NCI-H510A (cell line): ENCODE measurements at regions not wholly inside any gene's neighbourhood (a gene's known extent, or its start where the extent isn't known, plus 50 kb on each side); places are given as distances from the start of the nearest gene placed in this dataset.

Source experiments
- DNase-seq: peaks from one replicate; lab custom pipeline; 2025; lab: John Stamatoyannopoulos, UW

DNA sequence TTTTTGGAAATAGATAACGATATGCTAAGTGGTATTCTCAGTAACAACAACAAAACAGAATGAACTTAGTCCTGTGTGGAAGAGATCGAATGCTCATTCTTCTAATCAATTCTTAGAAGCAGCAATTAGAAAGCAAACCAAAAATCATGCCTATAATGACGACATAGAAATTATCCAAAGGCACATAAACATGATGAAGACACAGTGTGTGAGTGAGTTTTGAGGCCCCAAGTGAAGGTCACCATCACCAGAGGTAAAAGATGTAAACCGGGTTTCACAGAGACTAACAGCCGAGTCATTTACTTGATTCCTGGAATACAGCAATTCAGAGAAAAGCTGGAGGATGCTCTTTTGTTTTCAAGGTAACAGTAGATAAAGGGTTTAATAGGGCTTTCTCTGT is 509.2 kb downstream of the TDRD15 start:
- DNase-seq: no peak

DNA sequence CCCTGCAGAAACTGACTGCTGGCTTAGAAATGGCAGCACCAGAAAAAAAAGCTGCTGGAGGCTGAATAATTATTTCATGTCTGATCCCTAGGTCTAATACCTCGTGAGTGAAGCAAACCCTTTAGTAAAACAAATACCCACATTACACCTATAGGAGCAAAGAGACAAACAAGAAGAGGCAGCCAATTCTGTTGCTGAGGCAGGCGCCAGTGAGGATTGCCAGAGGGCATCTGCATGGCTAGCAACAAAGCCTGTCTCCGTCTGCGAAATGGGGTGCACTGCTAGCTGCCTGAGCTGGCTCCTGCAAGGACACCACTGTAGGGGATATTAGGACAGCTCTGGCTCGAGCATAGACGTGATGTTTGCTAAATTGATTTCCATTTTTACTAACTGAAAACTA is 509.7 kb downstream of the TDRD15 start:
- DNase-seq: no peak

DNA sequence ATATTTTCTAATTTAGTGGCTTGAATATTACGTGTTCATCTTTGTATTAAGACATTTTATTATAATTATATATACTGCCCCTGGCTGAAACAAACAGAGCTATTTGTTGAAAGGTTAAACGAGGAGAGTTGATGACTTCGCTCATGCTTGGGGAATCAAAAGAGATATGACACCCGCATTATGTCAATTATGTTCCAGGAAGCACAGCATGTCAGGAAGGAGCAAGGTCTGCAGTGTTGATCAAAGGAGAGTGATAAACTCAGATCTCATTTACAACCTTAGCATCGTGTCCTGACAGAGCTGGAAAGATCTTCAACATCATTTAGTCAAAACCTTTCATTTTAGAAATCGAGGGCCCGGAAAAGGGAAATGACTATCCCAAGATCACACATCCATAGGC is 510.1 kb downstream of the TDRD15 start:
- no peak for DNase-seq

DNA sequence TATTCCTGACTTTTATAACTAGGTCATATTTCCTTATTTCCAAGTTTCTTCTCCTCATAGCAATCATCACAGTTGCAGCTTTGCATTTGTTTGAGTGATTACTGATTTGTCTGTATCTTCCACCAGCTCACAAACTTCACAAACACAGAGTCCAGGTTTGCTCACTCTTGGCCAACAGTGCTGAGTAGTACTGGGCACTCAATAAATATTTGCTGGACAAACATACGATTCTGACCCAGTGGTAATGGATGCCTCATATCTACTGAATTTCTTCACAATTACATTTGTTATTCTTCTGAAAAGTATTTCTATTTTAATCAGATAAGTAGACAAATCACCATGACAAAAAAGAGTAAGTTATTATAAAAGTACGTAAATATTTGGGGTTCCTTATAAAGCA is 516.3 kb downstream of the TDRD15 start:
- no peak for DNase-seq

DNA sequence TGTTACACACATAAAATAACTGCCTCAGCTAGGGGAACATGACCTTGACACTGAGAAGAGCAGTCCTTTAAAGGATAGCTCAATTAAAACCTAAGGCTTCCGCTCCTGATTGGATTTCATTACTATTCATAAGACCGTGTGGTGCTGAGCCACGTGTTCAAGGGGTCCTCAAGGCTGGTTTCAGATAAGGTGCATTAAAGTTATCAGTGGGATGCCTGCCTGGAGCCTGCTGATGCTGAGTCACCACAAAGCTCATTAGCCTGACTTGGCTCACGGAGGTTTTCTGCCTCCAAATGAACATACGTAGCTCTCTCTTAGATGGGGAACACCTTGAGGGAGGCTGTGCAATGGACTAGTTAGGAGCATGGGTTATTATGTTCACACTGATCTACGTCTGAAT is 518.9 kb downstream of the TDRD15 start:
- DNase-seq: no peak

DNA sequence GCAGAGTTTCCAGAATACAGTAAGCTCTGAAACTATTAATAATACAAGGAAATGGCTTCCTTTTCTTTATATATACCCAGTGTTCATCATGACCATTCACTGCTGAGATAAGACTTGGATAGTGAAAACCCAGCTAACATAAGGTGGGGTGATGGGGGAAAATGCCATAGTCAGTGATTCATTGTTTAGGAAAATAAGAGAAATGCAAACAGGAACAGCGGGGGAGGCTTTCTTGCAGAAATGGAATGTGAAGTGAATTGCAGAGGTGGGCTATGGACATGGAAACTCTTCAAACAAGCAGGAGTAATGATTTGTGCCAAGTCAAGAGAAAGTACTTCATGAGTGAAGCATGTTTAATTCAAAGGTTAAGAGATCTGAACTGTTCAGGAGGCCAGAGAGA is 519.4 kb downstream of the TDRD15 start:
- DNase-seq: no peak

DNA sequence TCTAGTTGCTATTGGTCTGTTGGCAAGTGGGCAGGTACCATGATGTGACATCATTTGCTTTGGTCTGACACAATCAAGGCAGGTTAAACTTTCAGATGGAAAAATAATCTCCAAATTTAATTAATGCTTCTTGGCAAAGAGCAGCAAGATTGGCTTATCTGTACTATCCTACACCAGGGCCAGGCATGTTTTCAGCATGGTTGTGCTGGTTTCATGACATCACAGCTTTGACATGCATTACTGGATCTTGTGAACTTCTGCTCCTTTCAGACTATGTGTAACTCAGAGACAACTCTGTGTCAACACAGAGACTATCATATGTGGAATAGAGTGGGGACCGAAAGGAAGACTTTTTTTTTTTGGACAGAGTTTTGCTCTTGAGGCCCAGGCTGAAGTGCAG is 520.5 kb downstream of the TDRD15 start:
- no peak for DNase-seq

DNA sequence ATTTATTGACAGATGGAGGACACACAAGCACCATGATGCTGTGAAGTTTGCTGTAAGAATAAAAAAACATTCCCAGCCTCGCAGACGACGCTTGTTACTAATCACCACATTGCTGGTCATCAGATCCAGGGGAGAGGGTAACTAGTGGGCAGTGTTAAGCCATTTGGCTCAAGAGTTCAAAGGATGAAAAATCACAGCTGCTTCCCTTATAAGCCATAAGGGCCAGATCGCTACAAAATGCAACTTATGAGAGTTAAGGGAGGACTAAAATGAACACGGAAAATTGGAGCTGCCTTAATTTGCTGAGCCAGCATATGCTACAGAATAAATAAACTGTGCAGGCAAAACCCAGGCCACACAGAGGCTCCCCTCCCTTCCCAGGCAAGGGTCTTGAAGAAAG is 522.6 kb downstream of the TDRD15 start:
- DNase-seq: no peak

DNA sequence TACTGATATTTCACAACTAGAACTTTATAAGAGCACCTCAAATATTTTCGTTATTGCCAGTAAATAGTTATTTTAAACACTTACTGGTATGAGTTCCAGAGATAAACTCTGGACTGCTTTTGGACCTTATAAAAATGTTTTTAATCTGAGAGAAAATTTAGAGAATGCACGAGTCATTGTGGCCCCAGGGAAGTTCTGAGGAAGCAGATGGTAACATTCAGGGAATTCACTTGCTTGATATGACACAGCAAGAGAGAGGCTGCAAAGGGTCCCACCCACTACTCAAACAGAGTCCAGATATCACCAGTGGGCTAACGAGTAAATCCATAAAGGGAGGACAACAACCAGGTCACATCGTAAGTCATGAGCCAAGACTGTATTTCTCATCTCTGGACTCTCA is 526.8 kb downstream of the TDRD15 start:
- DNase-seq: no peak

DNA sequence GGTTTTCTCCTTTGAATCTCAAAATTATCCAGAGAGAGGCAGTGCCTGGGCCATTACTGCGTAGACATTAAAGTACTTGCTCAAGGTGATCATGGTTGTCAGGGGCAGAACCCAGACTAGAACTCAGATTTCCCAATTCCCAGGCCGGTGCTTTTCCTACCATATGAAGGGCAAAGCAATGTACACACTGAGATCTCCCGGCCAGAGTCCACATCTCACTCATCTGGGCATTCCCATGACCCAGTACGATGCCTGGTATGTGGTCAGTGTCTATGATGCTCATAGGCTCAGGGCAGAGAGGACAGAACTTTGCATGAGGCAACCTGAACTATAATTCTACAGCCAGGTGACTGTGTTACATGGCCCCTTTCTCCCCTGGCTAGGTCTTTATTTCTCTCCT is 531.4 kb downstream of the TDRD15 start:
- DNase-seq: no peak

DNA sequence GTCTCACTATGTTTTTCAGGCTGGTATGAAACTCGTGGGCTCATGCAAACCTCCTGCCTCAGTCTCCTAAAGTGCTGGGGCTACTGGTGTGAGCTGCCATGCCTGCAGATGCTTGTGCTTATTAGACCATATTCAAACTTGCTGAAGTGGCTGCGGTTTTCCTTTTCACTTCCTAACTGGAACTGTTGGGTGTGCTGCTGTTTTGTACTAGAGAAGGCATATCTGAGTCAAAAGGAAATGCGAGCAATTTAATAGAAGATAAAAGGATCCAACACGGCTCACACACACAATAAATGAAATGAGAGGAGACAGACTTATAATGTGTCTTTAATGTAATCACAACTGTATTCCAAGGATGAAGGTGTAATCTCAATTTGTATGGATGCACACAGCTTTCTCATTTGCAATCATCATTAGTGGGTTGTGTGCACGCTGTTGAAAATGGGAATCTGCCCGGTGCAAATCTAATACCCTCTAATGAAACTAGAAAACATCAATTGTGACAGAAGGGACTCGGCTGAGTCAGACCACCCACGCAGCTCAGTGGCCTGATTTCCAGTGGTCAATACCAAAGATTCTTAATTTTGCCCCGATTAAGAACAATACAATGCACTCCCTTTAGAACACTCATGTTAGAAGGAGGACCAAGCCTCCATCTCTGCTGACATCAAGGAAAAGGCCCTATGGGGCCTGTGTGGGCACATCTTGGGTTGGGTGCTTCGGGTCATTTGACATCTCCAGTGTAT is 532.7 kb downstream of the TDRD15 start:
- DNase-seq: no peak

DNA sequence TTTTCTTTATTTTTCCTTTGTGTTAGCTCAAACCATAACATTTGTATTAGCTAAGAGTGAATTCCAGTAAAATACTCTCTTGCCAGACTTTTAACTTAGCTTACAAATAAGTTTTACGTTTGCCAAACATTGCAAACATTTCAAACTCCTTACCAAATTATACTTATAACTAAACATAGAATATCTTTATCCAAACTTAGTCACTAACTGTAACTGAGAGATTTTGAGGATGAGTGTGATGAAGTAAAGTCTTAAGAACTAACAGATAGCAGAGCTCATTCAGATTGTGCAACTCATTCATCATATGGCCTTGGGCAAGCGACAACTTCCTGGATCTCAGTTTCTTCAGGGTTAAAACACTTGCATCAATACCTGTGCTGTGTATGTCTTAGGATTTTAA is 533.7 kb downstream of the TDRD15 start:
- no peak for DNase-seq

DNA sequence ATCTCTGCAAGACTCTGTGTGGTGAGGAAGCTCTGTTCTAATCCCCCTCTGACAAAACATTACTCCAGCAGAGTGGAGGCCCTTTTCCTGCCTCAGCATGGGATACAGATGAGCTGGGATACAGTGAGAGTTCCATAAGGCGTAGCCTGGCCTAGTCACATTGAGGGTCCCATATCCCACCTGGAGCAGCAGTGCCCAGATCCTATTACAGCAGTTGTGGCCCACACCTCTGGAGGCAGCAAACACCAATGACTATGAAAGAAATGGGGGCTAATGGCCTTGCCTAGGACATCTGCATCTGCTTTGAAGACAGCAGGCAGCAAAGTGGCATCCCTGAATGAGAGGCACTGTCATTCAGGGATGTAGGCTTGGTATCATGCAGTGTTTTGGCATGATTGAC is 534.5 kb downstream of the TDRD15 start:
- no peak for DNase-seq

DNA sequence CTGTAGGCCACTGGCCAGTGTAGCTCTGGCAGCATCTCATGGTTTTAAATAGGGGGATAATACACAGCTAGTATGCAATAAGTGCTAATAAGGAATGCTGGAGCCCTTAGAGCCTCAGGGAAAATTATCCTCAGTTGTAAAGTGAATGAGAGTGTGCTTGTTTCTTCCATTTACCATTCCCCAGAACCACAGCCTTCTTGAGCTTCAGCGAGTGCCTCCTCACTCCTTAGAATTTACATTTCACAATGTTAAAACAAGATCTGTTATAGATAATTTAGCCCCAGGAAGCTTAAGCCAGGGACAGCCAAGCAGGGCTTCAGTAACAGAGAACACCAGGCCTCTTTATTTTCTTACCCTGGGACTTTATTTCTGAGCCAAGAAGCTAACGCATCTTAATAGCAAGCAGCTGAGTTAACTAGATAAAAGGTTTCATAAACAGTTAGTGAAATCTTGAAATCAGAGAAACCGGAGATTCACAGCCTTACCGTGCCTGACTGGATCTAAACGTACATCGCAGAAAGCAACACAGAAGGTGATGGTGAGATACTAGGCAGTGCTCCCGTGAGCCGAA is 535.2 kb downstream of the TDRD15 start:
- DNase-seq: no peak

DNA sequence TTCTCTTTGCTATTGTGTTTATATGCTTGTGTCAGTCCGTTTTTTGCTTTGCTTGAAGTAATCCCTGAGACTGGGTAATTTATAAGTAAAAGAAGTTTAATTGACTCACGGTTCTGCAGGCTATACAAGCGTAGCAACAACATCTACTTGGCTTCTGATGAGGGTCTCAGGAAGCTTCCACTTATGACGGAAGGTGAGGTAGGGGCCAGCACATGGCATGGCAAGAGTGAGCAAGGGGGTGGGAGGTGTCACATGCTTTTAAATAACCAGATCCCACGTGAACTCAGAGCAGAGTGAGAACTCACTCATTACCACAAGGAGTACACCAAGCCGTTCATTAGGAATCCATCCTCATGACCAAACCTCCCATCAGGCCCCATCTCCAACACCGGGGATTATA is 540.3 kb downstream of the TDRD15 start:
- DNase-seq: no peak

DNA sequence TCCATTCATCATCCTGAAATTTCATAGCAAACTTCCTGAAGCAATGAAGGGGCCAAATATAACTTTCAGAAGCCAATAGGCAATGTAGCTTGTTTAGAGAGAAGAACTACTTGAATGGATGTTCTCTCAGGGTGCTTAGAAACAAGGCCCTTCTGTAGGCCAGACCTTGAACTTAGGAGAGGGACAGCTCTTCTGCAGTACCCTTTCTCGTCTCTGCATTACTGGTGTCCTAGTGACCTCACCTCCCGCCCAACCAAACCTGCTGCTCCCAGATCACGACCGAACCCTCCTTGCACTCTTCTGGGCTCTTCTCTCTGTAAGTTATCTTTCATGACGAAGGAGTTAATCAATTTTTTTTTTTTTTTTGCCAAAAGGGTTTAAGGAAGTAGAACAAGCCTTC is 543.9 kb downstream of the TDRD15 start:
- no peak for DNase-seq

DNA sequence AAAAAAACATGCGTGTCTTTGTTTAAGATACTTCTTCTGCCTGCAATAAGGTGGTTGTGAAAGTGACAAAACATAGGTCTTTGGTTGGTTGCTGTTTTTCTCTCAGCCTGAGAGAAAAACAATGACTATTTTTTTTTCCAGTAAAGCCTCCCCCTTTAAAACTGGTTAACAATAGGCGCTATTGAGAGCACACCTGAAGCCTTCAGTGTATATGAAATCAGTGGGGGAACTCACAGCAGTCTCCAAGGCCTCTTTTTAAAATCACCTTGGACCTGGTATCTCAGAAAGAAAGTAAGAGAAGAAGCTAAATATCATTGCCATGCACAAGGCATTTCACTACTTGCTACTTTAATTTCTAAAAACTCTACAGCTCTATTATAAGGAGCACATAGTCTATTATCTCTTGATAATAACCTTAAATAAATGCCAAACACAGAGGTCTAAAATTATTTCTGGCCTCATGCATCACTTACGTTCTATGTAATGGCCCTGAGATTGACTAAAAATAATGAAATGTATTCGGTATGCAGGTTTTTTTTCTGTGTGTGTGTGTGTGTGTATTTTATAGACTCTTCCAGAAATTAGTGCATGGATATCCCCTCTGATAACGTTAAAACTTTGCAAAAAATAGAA is 544.4 kb downstream of the TDRD15 start:
- no peak for DNase-seq

DNA sequence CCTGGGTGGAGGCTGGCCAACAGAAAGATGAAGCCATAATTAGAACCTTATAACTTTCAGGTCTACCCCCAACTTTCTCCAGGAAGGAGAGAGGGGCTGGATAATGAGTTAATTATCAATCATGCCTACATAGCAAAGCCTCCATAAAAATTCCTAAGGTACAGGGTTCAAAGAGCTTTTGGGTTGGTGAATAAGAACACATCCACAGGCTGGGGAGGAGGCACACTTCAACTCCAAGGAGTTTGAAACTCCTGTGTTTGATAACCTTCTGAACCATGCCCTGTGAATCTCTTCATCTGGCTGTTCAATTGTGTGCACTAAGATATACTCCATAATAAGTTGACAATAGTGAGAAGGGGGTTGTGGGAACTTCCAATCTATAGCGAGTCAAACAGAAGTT is 552.3 kb downstream of the TDRD15 start:
- no peak for DNase-seq

DNA sequence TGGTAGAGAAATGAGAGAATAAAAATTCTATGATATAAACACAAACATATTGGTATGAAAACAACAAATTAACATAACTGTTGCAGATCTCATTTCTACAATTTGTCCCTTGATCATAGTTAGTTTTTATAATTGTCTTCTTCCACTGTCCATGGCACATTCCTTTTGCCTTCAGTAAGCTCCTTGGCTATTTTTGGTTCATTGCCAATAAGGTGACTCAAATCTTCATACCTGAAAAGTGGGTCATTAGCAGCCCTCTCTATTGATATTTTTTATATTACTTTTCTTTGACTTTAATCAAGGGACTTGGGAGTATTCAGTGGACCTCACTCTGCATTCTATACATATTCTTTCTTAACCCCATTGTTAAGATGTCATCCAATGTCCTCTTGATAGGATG is 552.9 kb downstream of the TDRD15 start:
- no peak for DNase-seq

DNA sequence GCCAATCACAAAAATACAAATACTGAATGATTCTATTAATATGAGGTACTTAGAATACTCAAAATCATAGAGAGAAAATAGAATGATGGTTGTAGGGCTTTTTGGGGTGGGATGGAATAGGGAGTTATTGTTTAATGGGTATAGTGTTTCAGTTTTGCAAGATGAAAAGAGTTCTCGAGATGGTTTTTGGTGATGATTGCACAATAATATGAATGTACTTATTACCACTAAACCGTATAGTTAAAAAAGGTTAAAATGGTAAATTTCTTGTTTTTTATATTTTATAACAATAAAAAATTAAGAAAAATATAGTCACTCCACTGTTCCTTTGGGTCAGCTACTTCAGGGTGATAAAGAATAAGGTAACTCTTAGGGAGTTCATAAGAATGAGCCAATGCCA is 560.1 kb downstream of the TDRD15 start:
- no peak for DNase-seq

DNA sequence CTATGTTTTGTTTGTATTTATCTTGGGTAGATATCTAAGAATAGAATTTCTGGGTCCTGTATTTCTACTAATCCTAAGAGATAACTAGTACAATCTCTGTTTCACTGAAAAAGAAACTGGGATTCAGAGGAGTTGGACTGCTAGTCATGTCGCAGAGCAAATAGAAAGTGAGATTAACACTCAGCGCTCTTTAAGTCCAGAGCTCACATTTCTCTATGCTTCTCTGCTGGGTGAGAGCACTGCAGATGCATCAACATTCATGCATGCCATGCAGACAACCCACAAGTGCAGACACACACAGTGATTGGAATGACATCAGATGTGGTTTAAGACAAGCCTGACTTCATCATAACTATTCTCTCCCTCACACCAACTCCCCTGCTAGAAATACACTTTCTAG is 563.8 kb downstream of the TDRD15 start:
- no peak for DNase-seq

DNA sequence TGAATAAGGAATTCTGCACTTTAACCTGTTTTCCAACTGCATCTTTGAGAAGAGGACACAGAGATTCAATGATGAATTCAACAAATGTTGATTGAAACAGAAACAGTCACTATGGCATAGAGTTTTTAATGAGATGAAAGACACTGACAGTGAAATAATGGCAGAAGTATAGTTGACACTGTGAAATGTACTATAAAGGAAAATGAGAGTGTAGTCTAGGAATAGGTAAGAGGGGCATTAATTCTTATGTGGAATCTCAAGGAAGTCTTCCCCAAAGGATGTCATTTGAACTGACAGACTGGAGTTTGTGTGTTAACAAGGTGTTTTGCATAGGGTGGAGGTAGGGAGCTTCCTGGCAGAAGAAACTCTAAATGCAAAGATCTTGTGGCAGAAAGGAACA is 566.2 kb downstream of the TDRD15 start:
- no peak for DNase-seq

DNA sequence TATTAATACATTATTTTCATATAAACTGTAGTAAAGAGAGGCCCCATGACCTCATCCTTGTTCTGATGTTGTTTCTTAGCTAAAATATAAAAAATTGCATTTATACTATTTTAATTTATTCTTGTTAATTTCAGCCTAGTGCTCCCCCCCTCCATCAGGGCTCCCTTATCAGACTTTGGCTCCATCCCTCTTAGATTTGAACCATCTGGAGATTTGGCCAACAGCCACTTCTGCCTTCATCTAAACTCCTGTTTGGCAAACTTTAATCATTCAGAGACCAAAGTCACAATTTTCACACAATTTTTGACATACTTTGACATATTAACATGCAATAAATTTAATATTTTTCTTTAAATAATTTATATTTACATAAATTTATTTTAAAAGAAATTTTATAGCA is 569.3 kb downstream of the TDRD15 start:
- no peak for DNase-seq
